ENCODE measurements at regions not wholly inside any gene's neighbourhood (a gene's known extent, or its start where the extent isn't known, plus 50 kb on each side); places are given as distances from the start of the nearest gene placed in this dataset.

DNA sequence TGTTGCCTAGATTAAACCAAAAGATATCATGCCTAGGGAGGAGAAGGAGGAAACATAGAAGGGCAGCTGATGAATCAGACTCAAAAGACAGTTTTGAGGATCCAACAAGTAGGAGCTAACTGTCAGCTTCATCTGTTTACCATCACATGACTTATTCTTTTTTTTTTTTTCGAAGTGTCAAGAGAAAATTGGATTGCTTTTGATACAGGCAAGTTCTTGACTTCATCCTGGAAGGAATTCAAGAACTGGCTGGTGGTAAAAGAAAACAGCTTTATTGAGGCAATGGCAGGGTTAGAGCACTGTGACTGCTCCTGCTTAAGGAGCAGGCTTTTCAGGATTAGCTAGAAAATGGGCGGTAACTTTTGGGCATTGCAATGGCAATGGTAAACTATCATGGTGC lies 227.5 kb upstream of the KCNMB2 start:
- WGBS: 85% methylated on average over 2 of the region's 2 CpGs
- H3K36me3 ChIP-seq (ENCODE audit: control insufficient read depth in 4 of 4, insufficient read depth in 3 of 4, low read depth in 1 of 4, low read length in 3 of 4): no peaks in the 10 kb centered on the region

GRCh38 chr3:178310949-178311348 lies 225.3 kb upstream of the KCNMB2 start:
- H3K9me3 ChIP-seq (ENCODE audit: control insufficient read depth in 4 of 4, low read length in 3 of 4): no peaks in the 10 kb centered on the region
- TF ChIP-seq SP1 (IDR thresholded peaks at IDR 0.05) (no peak), REST (IDR thresholded peaks at IDR 0.05) (no peak), FOXA2 (IDR thresholded peaks at IDR 0.05) (no peak), GABPA (IDR thresholded peaks at IDR 0.05 in 1 of 2, conservative IDR thresholded peaks at IDR 0.05 in 1 of 2) (no peak), FOXA1 (IDR thresholded peaks at IDR 0.05) (no peak), HNF4A (conservative IDR thresholded peaks at IDR 0.05) (no peak), HNF4G (IDR thresholded peaks at IDR 0.05) (no peak), RXRA (IDR thresholded peaks at IDR 0.05) (no peak), TAF1 (conservative IDR thresholded peaks at IDR 0.05) (no peak), NR2F2 (IDR thresholded peaks at IDR 0.05) (no peak), JUND (IDR thresholded peaks at IDR 0.05) (no peak), EGR1 (IDR thresholded peaks at IDR 0.05; ENCODE audit: low read depth in 2 of 2) (no peak), RAD21 (IDR thresholded peaks at IDR 0.05) (no peak), YY1 (IDR thresholded peaks at IDR 0.05) (no peak)
- TF ChIP-seq, protein P1, sequence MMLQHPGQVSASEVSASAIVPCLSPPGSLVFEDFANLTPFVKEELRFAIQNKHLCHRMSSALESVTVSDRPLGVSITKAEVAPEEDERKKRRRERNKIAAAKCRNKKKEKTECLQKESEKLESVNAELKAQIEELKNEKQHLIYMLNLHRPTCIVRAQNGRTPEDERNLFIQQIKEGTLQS (IDR thresholded peaks at IDR 0.05): no peak
- TF ChIP-seq, protein P2, sequence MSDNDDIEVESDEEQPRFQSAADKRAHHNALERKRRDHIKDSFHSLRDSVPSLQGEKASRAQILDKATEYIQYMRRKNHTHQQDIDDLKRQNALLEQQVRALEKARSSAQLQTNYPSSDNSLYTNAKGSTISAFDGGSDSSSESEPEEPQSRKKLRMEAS (IDR thresholded peaks at IDR 0.05): no peak
- TF ChIP-seq, protein P3, sequence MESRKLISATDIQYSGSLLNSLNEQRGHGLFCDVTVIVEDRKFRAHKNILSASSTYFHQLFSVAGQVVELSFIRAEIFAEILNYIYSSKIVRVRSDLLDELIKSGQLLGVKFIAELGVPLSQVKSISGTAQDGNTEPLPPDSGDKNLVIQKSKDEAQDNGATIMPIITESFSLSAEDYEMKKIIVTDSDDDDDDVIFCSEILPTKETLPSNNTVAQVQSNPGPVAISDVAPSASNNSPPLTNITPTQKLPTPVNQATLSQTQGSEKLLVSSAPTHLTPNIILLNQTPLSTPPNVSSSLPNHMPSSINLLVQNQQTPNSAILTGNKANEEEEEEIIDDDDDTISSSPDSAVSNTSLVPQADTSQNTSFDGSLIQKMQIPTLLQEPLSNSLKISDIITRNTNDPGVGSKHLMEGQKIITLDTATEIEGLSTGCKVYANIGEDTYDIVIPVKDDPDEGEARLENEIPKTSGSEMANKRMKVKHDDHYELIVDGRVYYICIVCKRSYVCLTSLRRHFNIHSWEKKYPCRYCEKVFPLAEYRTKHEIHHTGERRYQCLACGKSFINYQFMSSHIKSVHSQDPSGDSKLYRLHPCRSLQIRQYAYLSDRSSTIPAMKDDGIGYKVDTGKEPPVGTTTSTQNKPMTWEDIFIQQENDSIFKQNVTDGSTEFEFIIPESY (IDR thresholded peaks at IDR 0.05): no peak
- TF ChIP-seq, protein P4, sequence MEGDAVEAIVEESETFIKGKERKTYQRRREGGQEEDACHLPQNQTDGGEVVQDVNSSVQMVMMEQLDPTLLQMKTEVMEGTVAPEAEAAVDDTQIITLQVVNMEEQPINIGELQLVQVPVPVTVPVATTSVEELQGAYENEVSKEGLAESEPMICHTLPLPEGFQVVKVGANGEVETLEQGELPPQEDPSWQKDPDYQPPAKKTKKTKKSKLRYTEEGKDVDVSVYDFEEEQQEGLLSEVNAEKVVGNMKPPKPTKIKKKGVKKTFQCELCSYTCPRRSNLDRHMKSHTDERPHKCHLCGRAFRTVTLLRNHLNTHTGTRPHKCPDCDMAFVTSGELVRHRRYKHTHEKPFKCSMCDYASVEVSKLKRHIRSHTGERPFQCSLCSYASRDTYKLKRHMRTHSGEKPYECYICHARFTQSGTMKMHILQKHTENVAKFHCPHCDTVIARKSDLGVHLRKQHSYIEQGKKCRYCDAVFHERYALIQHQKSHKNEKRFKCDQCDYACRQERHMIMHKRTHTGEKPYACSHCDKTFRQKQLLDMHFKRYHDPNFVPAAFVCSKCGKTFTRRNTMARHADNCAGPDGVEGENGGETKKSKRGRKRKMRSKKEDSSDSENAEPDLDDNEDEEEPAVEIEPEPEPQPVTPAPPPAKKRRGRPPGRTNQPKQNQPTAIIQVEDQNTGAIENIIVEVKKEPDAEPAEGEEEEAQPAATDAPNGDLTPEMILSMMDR (IDR thresholded peaks at IDR 0.05; ENCODE audit: low read depth, low read length, missing input control): no peak
- H3K27ac ChIP-seq (ENCODE audit: low read depth in 1 of 2, low read length in 2 of 2): no peak overlapping the region
- no peaks in the 10 kb centered on the region for H3K36me3 ChIP-seq (ENCODE audit: control insufficient read depth in 4 of 4, insufficient read depth in 3 of 4, low read depth in 1 of 4, low read length in 3 of 4)
- no peak overlapping the region for H3K9ac ChIP-seq (ENCODE audit: low read depth in 1 of 2, low read length in 2 of 2)
- no peaks in the 10 kb centered on the region for H3K4me1 ChIP-seq (ENCODE audit: control insufficient read depth in 4 of 4, insufficient read depth in 4 of 4, low read length in 3 of 4)
- DNase-seq (ENCODE audit: low spot score): no peak
- no peaks in the 10 kb centered on the region for H3K27me3 ChIP-seq (ENCODE audit: control insufficient read depth in 4 of 4, insufficient read depth in 4 of 4, low read length in 3 of 4)
- no peak overlapping the region for H3K4me3 ChIP-seq (ENCODE audit: low read depth in 1 of 3, low read length in 3 of 3)

More for the DNA sequence above, 227.5 kb upstream of the KCNMB2 start:
- H3K27ac ChIP-seq (ENCODE audit: low read depth in 1 of 2, low read length in 2 of 2): no peak overlapping the region
- TF ChIP-seq YY1 (IDR thresholded peaks at IDR 0.05) (no peak), SP1 (IDR thresholded peaks at IDR 0.05) (no peak), RXRA (IDR thresholded peaks at IDR 0.05) (no peak), HNF4G (IDR thresholded peaks at IDR 0.05) (no peak)
- H3K27me3 ChIP-seq (ENCODE audit: control insufficient read depth in 4 of 4, insufficient read depth in 4 of 4, low read length in 3 of 4): no peaks in the 10 kb centered on the region
- no peaks in the 10 kb centered on the region for H3K4me1 ChIP-seq (ENCODE audit: control insufficient read depth in 4 of 4, insufficient read depth in 4 of 4, low read length in 3 of 4)
- H3K9me3 ChIP-seq (ENCODE audit: control insufficient read depth in 4 of 4, low read length in 3 of 4): no peaks in the 10 kb centered on the region
- H3K4me3 ChIP-seq (ENCODE audit: low read depth in 1 of 3, low read length in 3 of 3): no peak overlapping the region
- DNase-seq (ENCODE audit: low spot score): no peak
- H3K9ac ChIP-seq (ENCODE audit: low read depth in 1 of 2, low read length in 2 of 2): no peak overlapping the region
